ENCODE measurements at regions not wholly inside any gene's neighbourhood (a gene's known extent, or its start where the extent isn't known, plus 50 kb on each side); places are given as distances from the start of the nearest gene placed in this dataset.

GRCh38 chr19:33938821-33939220, 142.2 kb downstream of the KCTD15 start:
- no peak overlapping the region for H3K4me3 Mint-ChIP-seq (ENCODE audit: unreplicated experiment)
- H3K79me2 ChIP-seq (ENCODE audit: insufficient read depth, low read length) = no peaks in the 10 kb centered on the region
- peaks cover 26% of the 10 kb centered on the region for H3K27me3 Mint-ChIP-seq (ENCODE audit: low read depth, unreplicated experiment)
- no peaks in the 10 kb centered on the region for H4K20me1 ChIP-seq (ENCODE audit: insufficient read depth, low read length)
- TF ChIP-seq EZH2 (IDR thresholded peaks at IDR 0.05; ENCODE audit: insufficient read depth, low read length) = no peak
- no peak for TF ChIP-seq CTCF (IDR thresholded peaks at IDR 0.05; ENCODE audit: insufficient read depth, low read depth, low read length)
- FAIRE-seq (no peak), DNase-seq (ENCODE audit: low read depth) (no peak)
- no peak overlapping the region for H2AFZ ChIP-seq (ENCODE audit: low read depth, low read length)
- H3K27ac ChIP-seq (ENCODE audit: low read depth, low read length) = no peak overlapping the region
- no peaks in the 10 kb centered on the region for H3K4me1 Mint-ChIP-seq (ENCODE audit: low read depth, unreplicated experiment)
- no peak overlapping the region for H3K9ac ChIP-seq (ENCODE audit: low read length)
- H3K36me3 ChIP-seq (ENCODE audit: insufficient read depth, low read length) = no peaks in the 10 kb centered on the region
- no peaks in the 10 kb centered on the region for H3K36me3 Mint-ChIP-seq (ENCODE audit: low read depth, unreplicated experiment)
- H3K4me3 ChIP-seq (ENCODE audit: insufficient read depth, low read depth, low read length) = no peak overlapping the region
- H3K4me2 ChIP-seq (ENCODE audit: low read length) = no peak overlapping the region
- H3K9me3 ChIP-seq (ENCODE audit: insufficient read depth, low read depth, low read length) = peaks cover 6% of the 10 kb centered on the region
- H3K27ac Mint-ChIP-seq (ENCODE audit: unreplicated experiment) = no peak overlapping the region
- H3K27me3 ChIP-seq (ENCODE audit: insufficient read depth, low read length) = no peaks in the 10 kb centered on the region
- H3K9me3 Mint-ChIP-seq (ENCODE audit: unreplicated experiment) = peaks cover 11% of the 10 kb centered on the region
- H3K4me1 ChIP-seq (ENCODE audit: insufficient read depth, low read length) = no peaks in the 10 kb centered on the region

GRCh38 chr19:33941133-33941532, 144.5 kb downstream of the KCTD15 start:
- Histone ChIP-seq H3K4me1 (ENCODE audit: insufficient read depth, low read length) (no peaks in the 10 kb centered on the region), H3K79me2 (ENCODE audit: insufficient read depth, low read length) (no peaks in the 10 kb centered on the region), H3K27ac (ENCODE audit: low read depth, low read length) (no peak overlapping the region), H3K4me3 (ENCODE audit: insufficient read depth, low read depth, low read length) (no peak overlapping the region), H4K20me1 (ENCODE audit: insufficient read depth, low read length) (no peaks in the 10 kb centered on the region), H3K9ac (ENCODE audit: low read length) (no peak overlapping the region), H3K36me3 (ENCODE audit: insufficient read depth, low read length) (no peaks in the 10 kb centered on the region), H3K9me3 (ENCODE audit: insufficient read depth, low read depth, low read length) (no peaks in the 10 kb centered on the region), H3K27me3 (ENCODE audit: insufficient read depth, low read length) (no peaks in the 10 kb centered on the region), H2AFZ (ENCODE audit: low read depth, low read length) (no peak overlapping the region), H3K4me2 (ENCODE audit: low read length) (no peak overlapping the region)
- H3K4me3 Mint-ChIP-seq (ENCODE audit: unreplicated experiment) = no peak overlapping the region
- H3K4me1 Mint-ChIP-seq (ENCODE audit: low read depth, unreplicated experiment) = no peaks in the 10 kb centered on the region
- no peak for TF ChIP-seq EZH2 (IDR thresholded peaks at IDR 0.05; ENCODE audit: insufficient read depth, low read length)
- TF ChIP-seq CTCF (IDR thresholded peaks at IDR 0.05; ENCODE audit: insufficient read depth, low read depth, low read length) = no peak
- FAIRE-seq (no peak), DNase-seq (ENCODE audit: low read depth) (no peak)
- H3K9me3 Mint-ChIP-seq (ENCODE audit: unreplicated experiment) = peaks cover 4% of the 10 kb centered on the region
- no peaks in the 10 kb centered on the region for H3K36me3 Mint-ChIP-seq (ENCODE audit: low read depth, unreplicated experiment)
- no peak overlapping the region for H3K27ac Mint-ChIP-seq (ENCODE audit: unreplicated experiment)
- peaks cover 10% of the 10 kb centered on the region for H3K27me3 Mint-ChIP-seq (ENCODE audit: low read depth, unreplicated experiment)

- Mint-ChIP-seq H3K4me3 (ENCODE audit: unreplicated experiment) (no peak overlapping the region), H3K9me3 (ENCODE audit: unreplicated experiment) (peaks cover 3% of the 10 kb centered on the region), H3K27ac (ENCODE audit: unreplicated experiment) (no peak overlapping the region), H3K27me3 (ENCODE audit: low read depth, unreplicated experiment) (peaks cover 16% of the 10 kb centered on the region), H3K36me3 (ENCODE audit: low read depth, unreplicated experiment) (no peaks in the 10 kb centered on the region), H3K4me1 (ENCODE audit: low read depth, unreplicated experiment) (no peaks in the 10 kb centered on the region)
- Histone ChIP-seq H3K36me3 (ENCODE audit: insufficient read depth, low read length) (no peaks in the 10 kb centered on the region), H3K9ac (ENCODE audit: low read length) (no peak overlapping the region), H3K4me1 (ENCODE audit: insufficient read depth, low read length) (no peaks in the 10 kb centered on the region), H2AFZ (ENCODE audit: low read depth, low read length) (no peak overlapping the region), H3K27me3 (ENCODE audit: insufficient read depth, low read length) (no peaks in the 10 kb centered on the region), H3K9me3 (ENCODE audit: insufficient read depth, low read depth, low read length) (no peaks in the 10 kb centered on the region), H3K27ac (ENCODE audit: low read depth, low read length) (no peak overlapping the region), H4K20me1 (ENCODE audit: insufficient read depth, low read length) (no peaks in the 10 kb centered on the region), H3K79me2 (ENCODE audit: insufficient read depth, low read length) (no peaks in the 10 kb centered on the region), H3K4me3 (ENCODE audit: insufficient read depth, low read depth, low read length) (no peak overlapping the region), H3K4me2 (ENCODE audit: low read length) (no peak overlapping the region)
- FAIRE-seq (no peak), DNase-seq (ENCODE audit: low read depth) (no peak)
- TF ChIP-seq EZH2 (IDR thresholded peaks at IDR 0.05; ENCODE audit: insufficient read depth, low read length) (no peak), CTCF (IDR thresholded peaks at IDR 0.05; ENCODE audit: insufficient read depth, low read depth, low read length) (no peak)
Measured at GRCh38 chr19:33946535-33947264, 150.0 kb downstream of the KCTD15 start.

All from astrocyte (in vitro differentiated cells and primary cell).